ENCODE measurements at regions not wholly inside any gene's neighbourhood (a gene's known extent, or its start where the extent isn't known, plus 50 kb on each side); places are given as distances from the start of the nearest gene placed in this dataset.
"Not testable (repeated sequence)": the region's sequence is repeated elsewhere in the genome, so short reads cannot be mapped to it uniquely, and the experiment has no call there.

GRCh38 chr20:58033026-58033536 lies 195.4 kb downstream of the ANKRD60 start:
- DNase-seq: no peak

- no peak for DNase-seq
These were observed 195.9 kb downstream of the ANKRD60 start for GRCh38 chr20:58032599-58032998.

- not testable (repeated sequence) for DNase-seq
These were observed 197.1 kb downstream of the ANKRD60 start for GRCh38 chr20:58031350-58031749.

- DNase-seq: no peak
These were observed 200.3 kb downstream of the ANKRD60 start for GRCh38 chr20:58028123-58028522.

- no peak for DNase-seq
These were observed 202.1 kb downstream of the ANKRD60 start for GRCh38 chr20:58026361-58026760.

GRCh38 chr20:58025233-58025632 lies 203.2 kb downstream of the ANKRD60 start:
- DNase-seq: no peak

GRCh38 chr20:58024241-58024721 lies 204.2 kb downstream of the ANKRD60 start:
- DNase-seq: no peak

GRCh38 chr20:58023781-58024180 lies 204.7 kb downstream of the ANKRD60 start:
- DNase-seq: no peak

- no peak for DNase-seq
These were observed 205.1 kb downstream of the ANKRD60 start for GRCh38 chr20:58023346-58023745.

- DNase-seq: no peak
These were observed 205.7 kb downstream of the ANKRD60 start for GRCh38 chr20:58022711-58023110.

- no peak for DNase-seq
These were observed 207.0 kb downstream of the ANKRD60 start for GRCh38 chr20:58021481-58021880.

GRCh38 chr20:58020656-58021454 lies 207.6 kb downstream of the ANKRD60 start:
- DNase-seq: no peak

GRCh38 chr20:58019850-58020625 lies 208.4 kb downstream of the ANKRD60 start:
- DNase-seq: no peak

- no peak for DNase-seq
These were observed 209.2 kb downstream of the ANKRD60 start for GRCh38 chr20:58019027-58019849.

- DNase-seq: no peak
These were observed 209.9 kb downstream of the ANKRD60 start for GRCh38 chr20:58018590-58018989.

- DNase-seq: no peak
These were observed 210.4 kb downstream of the ANKRD60 start for GRCh38 chr20:58017970-58018530.

GRCh38 chr20:58017231-58017969 lies 211.1 kb downstream of the ANKRD60 start:
- peak; percentile 37 for DNase-seq

GRCh38 chr20:58016779-58017178 lies 211.7 kb downstream of the ANKRD60 start:
- no peak for DNase-seq

GRCh38 chr20:58014628-58015315 lies 213.7 kb downstream of the ANKRD60 start:
- DNase-seq: peak; percentile 71

GRCh38 chr20:58012731-58013510 lies 215.5 kb downstream of the ANKRD60 start:
- DNase-seq: no peak
